A549 (cell line): ENCODE measurements at regions not wholly inside any gene's neighbourhood (a gene's known extent, or its start where the extent isn't known, plus 50 kb on each side); places are given as distances from the start of the nearest gene placed in this dataset.
"Not testable (repeated sequence)": the region's sequence is repeated elsewhere in the genome, so short reads cannot be mapped to it uniquely, and the experiment has no call there.

Experiments
- BCL3 ChIP-seq: fragments of >200 bp; sonication (Bioruptor Twin); formaldehyde crosslinking; IDR thresholded peaks from 3 replicates; pipeline ENCODE4 v1.6.1; 2016
- CHD2 ChIP-seq: fragments of 150-350 bp; IDR thresholded peaks from 2 replicates; pipeline ENCODE4 v1.6.1; 2014; ENCODE audit warnings: low read length; ENCODE audit not compliant: partially characterized antibody
- CTCF ChIP-seq: fragments of >200 bp; sonication (Bioruptor Twin); formaldehyde crosslinking; IDR thresholded peaks from 3 replicates; pipeline ENCODE4 v1.5.1; 2016
- GATA3 ChIP-seq: IDR thresholded peaks from 2 replicates; pipeline ENCODE4 v1.6.1; 2012; ENCODE audit warnings: borderline replicate concordance
- HMGXB4 ChIP-seq: fragments of 250-450 bp; sonication (Bioruptor Pico); IDR thresholded peaks from 2 replicates; pipeline ENCODE4 v1.5.0; 2021; ENCODE audit warnings: mild to moderate bottlenecking, moderate library complexity, borderline replicate concordance
- MAFK ChIP-seq: fragments of 450-650 bp; IDR thresholded peaks from 2 replicates; pipeline ENCODE4 v1.6.1; 2014; ENCODE audit not compliant: partially characterized antibody
- NR3C1 ChIP-seq: fragments of >200 bp; sonication (Bioruptor Twin); formaldehyde crosslinking; IDR thresholded peaks from 3 replicates; pipeline ENCODE4 v1.6.1; 2017
- POLR2A ChIP-seq: IDR thresholded peaks from 2 replicates; pipeline ENCODE4 v1.6.1; 2012; ENCODE audit warnings: mild to moderate bottlenecking, low read length
- POLR2AphosphoS2 ChIP-seq: conservative IDR thresholded peaks from 2 replicates; pipeline ENCODE4 v1.6.1; 2012; ENCODE audit warnings: low read length, improper control_type of control experiment, inconsistent platforms
- RAD21 ChIP-seq, 2 experiments: fragments of >200 bp in 1 of 2; sonication (Bioruptor Twin) in 1 of 2; formaldehyde crosslinking in 1 of 2; IDR thresholded peaks in 1 of 2; conservative IDR thresholded peaks in 1 of 2; 2 replicates in 1 of 2; 3 replicates in 1 of 2; pipeline ENCODE4 v1.6.1; 2012 to 2018; ENCODE audit warnings: inconsistent platforms in 1 of 2
- RFX5 ChIP-seq: fragments of 450-650 bp; IDR thresholded peaks from 2 replicates; pipeline ENCODE4 v1.7.1; 2014; ENCODE audit warnings: antibody characterized with exemption, mild to moderate bottlenecking, moderate library complexity
- TP53 ChIP-seq: fragments of 250-450 bp; sonication (Bioruptor Pico); IDR thresholded peaks from 2 replicates; pipeline ENCODE4 v1.5.0; 2021; ENCODE audit warnings: mild to moderate bottlenecking, moderate library complexity

- not testable (repeated sequence) for TF ChIP-seq CTCF; POLR2A; POLR2AphosphoS2; BCL3; RAD21 (conservative IDR thresholded peaks at IDR 0.05 in 1 of 2, IDR thresholded peaks at IDR 0.05 in 1 of 2); NR3C1; CHD2; TP53; MAFK; GATA3; RFX5; HMGXB4
Observed at GRCh38 chr15:22359587-22359986, 99.1 kb upstream of the GOLGA6L22 start.
